Left ventricle myocardium inferior (tissue), 1 donor: ENCODE measurements at regions not wholly inside any gene's neighbourhood (a gene's known extent, or its start where the extent isn't known, plus 50 kb on each side); places are given as distances from the start of the nearest gene placed in this dataset.

ENCODE experiments used
- DNase-seq: peaks from one replicate; pipeline ENCODE4 v3.0.0-alpha.2; 2020
- H3K27ac ChIP-seq: fragments of 200-600 bp; replicated peaks from 2 replicates; pipeline ENCODE4 v1.8.0; 2021
- H3K27me3 ChIP-seq: fragments of 200-600 bp; 2 replicates; pipeline ENCODE4 v1.8.0; 2021; ENCODE audit warnings: low read depth
- H3K36me3 ChIP-seq: fragments of 200-600 bp; 2 replicates; pipeline ENCODE4 v1.8.0; 2021
- H3K4me1 ChIP-seq: fragments of 200-600 bp; 2 replicates; pipeline ENCODE4 v1.8.0; 2021
- H3K4me3 ChIP-seq: fragments of 200-600 bp; 2 replicates; pipeline ENCODE4 v1.8.0; 2021; ENCODE audit warnings: mild to moderate bottlenecking, moderate library complexity
- H3K9me3 ChIP-seq: fragments of 200-600 bp; replicated peaks from 2 replicates; pipeline ENCODE4 v1.8.0; 2021
- intact Hi-C: fragments of 100-400 bp; cut with micrococcal nuclease; formaldehyde crosslinking; loops from one replicate; pipeline ENCODE4 v1.11.0; 2022
- TF ChIP-seq, protein P1 (sequence below): fragments of 200-600 bp; IDR thresholded peaks from 2 replicates; pipeline ENCODE4 v1.8.0; 2021; ENCODE audit warnings: antibody characterized with exemption, mild to moderate bottlenecking, borderline replicate concordance
- donor health status: DM: no; HTN: yes; CAD: no; lungs with severe emphysema.

DNA sequence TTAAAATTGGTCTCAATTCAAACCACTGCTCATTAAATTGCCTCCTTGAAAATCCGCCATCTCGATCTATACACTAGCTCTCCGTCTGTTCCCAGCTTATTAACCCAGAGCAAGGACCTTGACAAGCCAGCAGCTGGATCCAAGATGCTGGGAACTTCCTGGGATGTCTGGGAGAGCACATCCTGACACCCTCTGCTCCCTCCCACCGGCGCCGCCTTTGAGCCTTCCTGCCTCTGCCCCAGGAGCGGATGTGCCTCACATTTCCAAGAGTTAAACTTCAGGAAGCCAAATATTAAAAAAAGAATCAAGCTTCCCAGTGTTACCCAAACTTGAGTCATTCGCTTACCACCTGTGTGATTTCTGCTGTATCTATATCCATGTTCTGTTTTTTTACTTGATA lies 107.9 kb downstream of the HAPSTR1 start:
- peaks cover 4% of the 10 kb centered on the region for H3K27me3 ChIP-seq
- peak; percentile 18 for DNase-seq
- no peak overlapping the region for H3K27ac ChIP-seq
- H3K36me3 ChIP-seq, result no peaks in the 10 kb centered on the region
- H3K4me1 ChIP-seq, result peaks cover 9% of the 10 kb centered on the region
- intact Hi-C loops, result no loop called here
- peaks cover 6% of the 10 kb centered on the region for H3K9me3 ChIP-seq
- TF ChIP-seq, protein P1, sequence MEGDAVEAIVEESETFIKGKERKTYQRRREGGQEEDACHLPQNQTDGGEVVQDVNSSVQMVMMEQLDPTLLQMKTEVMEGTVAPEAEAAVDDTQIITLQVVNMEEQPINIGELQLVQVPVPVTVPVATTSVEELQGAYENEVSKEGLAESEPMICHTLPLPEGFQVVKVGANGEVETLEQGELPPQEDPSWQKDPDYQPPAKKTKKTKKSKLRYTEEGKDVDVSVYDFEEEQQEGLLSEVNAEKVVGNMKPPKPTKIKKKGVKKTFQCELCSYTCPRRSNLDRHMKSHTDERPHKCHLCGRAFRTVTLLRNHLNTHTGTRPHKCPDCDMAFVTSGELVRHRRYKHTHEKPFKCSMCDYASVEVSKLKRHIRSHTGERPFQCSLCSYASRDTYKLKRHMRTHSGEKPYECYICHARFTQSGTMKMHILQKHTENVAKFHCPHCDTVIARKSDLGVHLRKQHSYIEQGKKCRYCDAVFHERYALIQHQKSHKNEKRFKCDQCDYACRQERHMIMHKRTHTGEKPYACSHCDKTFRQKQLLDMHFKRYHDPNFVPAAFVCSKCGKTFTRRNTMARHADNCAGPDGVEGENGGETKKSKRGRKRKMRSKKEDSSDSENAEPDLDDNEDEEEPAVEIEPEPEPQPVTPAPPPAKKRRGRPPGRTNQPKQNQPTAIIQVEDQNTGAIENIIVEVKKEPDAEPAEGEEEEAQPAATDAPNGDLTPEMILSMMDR, result no peak
- no peak overlapping the region for H3K4me3 ChIP-seq

DNA sequence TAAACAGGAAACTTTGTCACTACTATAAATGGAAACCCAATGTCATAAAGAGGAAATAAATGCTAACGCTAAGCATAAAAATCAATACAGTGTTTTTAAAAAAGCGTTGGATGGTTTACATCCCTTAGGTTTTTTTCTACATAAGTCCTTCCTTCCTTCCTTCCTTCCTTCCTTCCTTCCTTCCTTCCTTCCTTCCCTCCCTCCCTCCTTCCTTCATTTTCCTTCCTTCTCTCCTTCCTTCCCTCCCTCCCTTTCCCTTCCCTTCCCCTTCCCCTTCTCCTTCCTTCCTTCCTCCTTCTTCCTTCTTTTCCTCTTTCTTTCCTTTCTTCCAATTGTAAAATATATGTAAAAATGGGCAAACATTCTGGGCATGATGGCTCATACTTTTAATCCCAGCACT lies 108.3 kb downstream of the HAPSTR1 start:
- H3K36me3 ChIP-seq, result no peaks in the 10 kb centered on the region
- H3K27me3 ChIP-seq, result no peaks in the 10 kb centered on the region
- no peak for DNase-seq
- TF ChIP-seq, protein P1, result no peak
- H3K27ac ChIP-seq, result no peak overlapping the region
- peaks cover 6% of the 10 kb centered on the region for H3K9me3 ChIP-seq
- intact Hi-C loops, result no loop called here
- H3K4me1 ChIP-seq, result peaks cover 9% of the 10 kb centered on the region
- H3K4me3 ChIP-seq, result no peak overlapping the region

DNA sequence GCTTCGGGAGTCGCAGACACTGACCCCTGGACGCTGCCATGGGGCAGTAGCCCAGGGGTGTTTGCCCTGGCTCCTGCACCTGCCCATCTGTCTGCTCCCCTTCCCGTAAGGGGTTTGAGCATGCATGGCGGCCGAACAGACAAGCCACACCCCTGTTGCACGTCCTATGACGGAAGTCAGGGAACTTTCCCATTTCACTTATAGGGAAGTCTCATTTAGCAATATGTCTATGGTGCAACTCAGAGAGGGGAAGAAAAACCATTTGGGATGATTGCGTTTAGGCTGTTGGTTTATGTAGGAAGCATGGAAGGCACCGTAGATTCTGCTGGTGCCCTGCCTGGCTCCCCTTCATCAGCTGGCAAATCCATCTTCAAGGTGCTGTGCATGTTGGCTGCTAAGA lies 112.5 kb downstream of the HAPSTR1 start:
- Histone ChIP-seq H3K9me3 (peaks cover 6% of the 10 kb centered on the region), H3K27ac (no peak overlapping the region), H3K4me1 (peaks cover 6% of the 10 kb centered on the region), H3K36me3 (no peaks in the 10 kb centered on the region), H3K4me3 (no peak overlapping the region), H3K27me3 (peaks cover 5% of the 10 kb centered on the region)
- intact Hi-C loops, result no loop called here
- TF ChIP-seq, protein P1, result no peak
- no peak for DNase-seq

DNA sequence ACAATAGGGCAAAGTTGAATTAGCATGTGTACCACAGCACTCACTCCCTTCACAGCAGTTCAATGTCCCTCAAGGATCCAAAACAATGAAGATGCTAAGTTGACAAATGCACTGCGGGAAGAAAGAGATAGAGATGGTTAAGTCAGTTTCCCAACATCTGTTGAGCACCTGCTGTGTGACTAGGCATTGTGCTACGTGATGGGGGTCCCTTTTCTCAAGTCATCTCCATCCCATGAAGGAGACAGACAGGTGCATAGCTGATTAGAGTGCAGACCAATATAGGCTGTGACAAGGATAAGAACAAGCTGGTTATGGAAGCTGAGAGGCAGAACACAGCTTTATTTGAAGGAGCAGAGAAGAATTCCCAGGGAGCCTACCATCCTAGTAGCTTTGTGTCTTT lies 114.2 kb downstream of the HAPSTR1 start:
- peaks cover 5% of the 10 kb centered on the region for H3K27me3 ChIP-seq
- H3K4me1 ChIP-seq, result no peaks in the 10 kb centered on the region
- DNase-seq, result no peak
- peaks cover 6% of the 10 kb centered on the region for H3K9me3 ChIP-seq
- H3K36me3 ChIP-seq, result no peaks in the 10 kb centered on the region
- intact Hi-C loops, result no loop called here
- H3K4me3 ChIP-seq, result no peak overlapping the region
- H3K27ac ChIP-seq, result no peak overlapping the region
- TF ChIP-seq, protein P1, result no peak

DNA sequence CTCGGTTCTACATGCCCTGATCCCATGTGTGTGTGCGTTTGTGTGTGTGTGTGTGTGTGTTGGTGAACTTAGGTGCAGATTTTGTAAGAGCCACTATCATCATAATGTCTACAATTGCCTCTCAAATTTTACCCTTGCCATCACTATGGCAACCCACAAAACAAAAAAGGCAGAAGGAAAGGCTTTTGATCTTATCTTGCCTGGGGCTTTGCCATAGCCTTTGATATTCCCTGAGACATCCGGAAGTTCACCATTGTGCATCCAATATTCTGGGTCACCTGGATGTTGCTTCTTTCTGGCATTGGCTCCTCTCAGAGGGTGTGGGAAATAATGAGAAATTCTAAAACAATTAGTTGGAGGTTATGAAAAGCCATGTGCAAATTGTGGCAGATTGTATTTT lies 114.7 kb downstream of the HAPSTR1 start:
- Histone ChIP-seq H3K27me3 (peaks cover 5% of the 10 kb centered on the region), H3K36me3 (no peaks in the 10 kb centered on the region), H3K9me3 (peaks cover 6% of the 10 kb centered on the region), H3K27ac (no peak overlapping the region), H3K4me1 (no peaks in the 10 kb centered on the region), H3K4me3 (no peak overlapping the region)
- TF ChIP-seq, protein P1, result no peak
- intact Hi-C loops, result no loop called here
- DNase-seq, result no peak

DNA sequence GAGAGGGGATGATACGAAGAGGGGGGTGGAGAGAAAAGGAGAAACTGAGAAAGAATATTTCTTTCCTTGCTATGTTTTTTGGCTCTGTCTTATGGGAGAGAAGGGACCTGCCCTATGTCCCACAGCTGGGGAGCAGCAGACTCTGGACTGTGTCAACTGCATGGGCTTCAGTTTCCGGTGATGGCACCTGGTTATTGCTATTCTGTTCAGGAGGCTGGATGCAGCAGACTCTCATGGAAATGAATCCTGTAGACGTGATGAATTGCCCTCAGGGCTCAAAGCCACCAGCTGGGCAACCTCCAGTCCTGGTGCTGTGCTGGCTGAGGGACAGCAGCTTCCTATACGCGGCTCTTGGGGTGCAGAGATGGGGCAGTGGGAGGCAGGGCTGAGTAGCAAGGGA lies 121.2 kb downstream of the HAPSTR1 start:
- H3K4me3 ChIP-seq, result no peak overlapping the region
- no peak overlapping the region for H3K27ac ChIP-seq
- intact Hi-C loops, result no loop called here
- no peaks in the 10 kb centered on the region for H3K36me3 ChIP-seq
- H3K4me1 ChIP-seq, result no peaks in the 10 kb centered on the region
- peaks cover 30% of the 10 kb centered on the region for H3K27me3 ChIP-seq
- no peaks in the 10 kb centered on the region for H3K9me3 ChIP-seq
- TF ChIP-seq, protein P1, result no peak
- DNase-seq, result no peak
